ENCODE measurements at regions not wholly inside any gene's neighbourhood (a gene's known extent, or its start where the extent isn't known, plus 50 kb on each side); places are given as distances from the start of the nearest gene placed in this dataset.

GRCh38 chr5:8329773-8330172 lies 460.8 kb downstream of the MTRR start:
- TF ChIP-seq CTCF (IDR thresholded peaks at IDR 0.05) (no peak), EZH2phosphoT487 (IDR thresholded peaks at IDR 0.05) (no peak)
